HG02970 (cell line): ENCODE measurements at regions not wholly inside any gene's neighbourhood (a gene's known extent, or its start where the extent isn't known, plus 50 kb on each side); places are given as distances from the start of the nearest gene placed in this dataset.
"Not testable (repeated sequence)": the region's sequence is repeated elsewhere in the genome, so short reads cannot be mapped to it uniquely, and the experiment has no call there.

Experiments
- ATAC-seq: cut with Tn5 transposase; IDR thresholded peaks from one replicate; pipeline ENCODE4 v1.9.1; 2021; ENCODE audit warnings: mild to moderate bottlenecking, moderate library complexity, moderate number of reproducible peaks; ENCODE audit not compliant: unreplicated experiment, low FRiP score

DNA sequence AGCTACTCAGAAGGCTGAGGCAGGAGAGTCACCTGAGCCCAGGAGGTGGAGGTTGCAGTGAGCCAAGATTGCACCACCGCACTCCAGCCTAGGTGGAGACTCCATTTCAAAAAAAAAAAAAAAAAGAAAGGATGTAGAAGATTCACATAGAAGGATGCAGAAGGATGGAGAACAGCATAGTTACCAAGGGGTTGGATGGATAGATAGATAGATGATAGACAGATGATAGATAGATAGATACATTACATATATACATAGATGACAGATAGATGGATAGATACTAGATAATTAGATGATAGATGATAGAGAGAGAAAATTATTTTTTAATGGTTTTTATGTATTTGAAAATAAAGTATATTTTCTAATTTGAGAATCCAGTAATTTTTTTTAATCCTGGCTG, 160.7 kb upstream of the ARID1B start:
- ATAC-seq = no peak

- ATAC-seq = no peak
Observed at GRCh38 chr6:156613996-156614395, 163.2 kb upstream of the ARID1B start.

DNA sequence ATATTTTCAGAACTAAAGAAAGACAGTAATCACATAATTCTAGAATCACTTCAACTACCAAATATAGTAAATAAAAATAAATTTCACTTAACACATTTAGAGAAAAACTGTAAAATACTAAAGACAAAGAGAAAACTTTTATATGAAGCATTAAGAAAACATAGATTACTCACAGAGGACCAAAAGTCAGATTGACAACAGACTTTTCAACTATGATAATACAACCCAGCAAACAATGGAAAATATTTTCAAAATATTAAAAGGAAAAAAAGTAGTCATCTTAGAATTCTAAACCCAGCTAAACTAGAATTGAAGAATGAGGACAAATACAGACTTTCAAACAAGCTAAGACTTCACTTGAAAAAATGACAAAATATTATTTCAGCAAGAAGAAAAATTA, 164.8 kb upstream of the ARID1B start:
- ATAC-seq = no peak

DNA sequence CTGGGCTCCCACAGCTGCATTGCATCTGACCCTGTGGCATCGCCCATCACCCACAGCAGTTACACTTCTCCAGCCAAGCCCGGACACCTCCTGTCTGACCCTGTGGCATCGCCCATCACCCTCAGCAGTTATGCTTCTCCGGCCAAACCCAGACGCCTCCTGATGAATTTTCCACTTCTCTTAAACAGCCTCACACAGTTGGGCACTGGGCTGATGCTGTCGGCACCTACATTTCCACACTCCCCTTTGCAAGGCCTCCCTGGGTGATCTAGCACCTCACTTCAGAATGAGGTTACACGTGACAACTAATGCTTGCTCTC, 175.2 kb upstream of the ARID1B start:
- ATAC-seq = no peak

- no peak for ATAC-seq
Observed at GRCh38 chr6:156601152-156602065, 175.8 kb upstream of the ARID1B start.

DNA sequence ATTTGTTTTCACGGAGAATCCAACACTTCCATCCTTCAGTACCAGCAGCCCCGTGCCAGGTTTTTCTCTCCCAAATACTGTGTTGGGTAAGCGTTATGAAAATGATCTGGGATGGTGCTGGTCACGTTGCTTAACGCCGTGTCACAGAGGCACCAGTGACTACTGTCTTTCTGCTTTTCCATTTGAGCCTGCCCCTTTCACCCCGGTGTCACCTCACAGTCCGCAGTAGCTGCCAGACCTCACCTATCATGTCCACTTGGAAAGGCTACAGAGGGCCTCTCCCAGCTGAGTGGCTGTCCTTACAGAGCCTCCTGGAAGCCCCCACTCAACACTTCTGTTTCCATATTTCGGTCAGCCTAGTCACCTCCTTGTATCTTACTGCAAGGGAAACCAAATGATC, 176.5 kb upstream of the ARID1B start:
- ATAC-seq = no peak

DNA sequence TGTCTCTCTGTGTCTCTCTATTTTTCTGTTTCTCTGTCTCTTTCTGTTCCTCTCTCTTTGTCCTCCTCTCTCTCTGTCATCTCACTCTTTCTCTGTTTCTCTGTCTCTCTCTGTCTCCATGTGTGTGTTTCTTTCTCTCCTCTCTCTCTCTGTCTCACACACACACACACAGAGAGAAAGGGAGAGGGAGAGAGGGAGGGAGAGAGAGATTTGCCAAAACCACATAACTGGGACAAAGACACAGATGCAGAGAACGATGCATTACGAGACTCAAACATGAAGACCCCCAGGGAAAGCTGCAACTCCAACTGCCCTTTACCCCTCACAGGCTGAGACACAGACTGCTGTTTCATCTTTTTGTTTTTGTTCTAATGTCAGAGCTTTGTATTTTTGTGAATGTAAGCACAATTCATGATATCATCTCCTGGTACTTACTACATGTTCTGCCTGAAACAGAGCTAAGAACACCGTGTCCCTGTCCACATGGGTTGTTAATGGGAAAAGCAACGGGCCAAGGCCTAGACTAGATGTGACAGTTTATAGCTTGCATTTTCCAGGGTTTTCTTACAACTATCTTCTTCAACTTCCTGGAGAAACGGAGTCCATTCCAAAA, 177.1 kb upstream of the ARID1B start:
- no peak for ATAC-seq

GRCh38 chr6:156599366-156599765, 177.8 kb upstream of the ARID1B start:
- ATAC-seq = no peak

GRCh38 chr6:156598855-156599180, 178.4 kb upstream of the ARID1B start:
- no peak for ATAC-seq

DNA sequence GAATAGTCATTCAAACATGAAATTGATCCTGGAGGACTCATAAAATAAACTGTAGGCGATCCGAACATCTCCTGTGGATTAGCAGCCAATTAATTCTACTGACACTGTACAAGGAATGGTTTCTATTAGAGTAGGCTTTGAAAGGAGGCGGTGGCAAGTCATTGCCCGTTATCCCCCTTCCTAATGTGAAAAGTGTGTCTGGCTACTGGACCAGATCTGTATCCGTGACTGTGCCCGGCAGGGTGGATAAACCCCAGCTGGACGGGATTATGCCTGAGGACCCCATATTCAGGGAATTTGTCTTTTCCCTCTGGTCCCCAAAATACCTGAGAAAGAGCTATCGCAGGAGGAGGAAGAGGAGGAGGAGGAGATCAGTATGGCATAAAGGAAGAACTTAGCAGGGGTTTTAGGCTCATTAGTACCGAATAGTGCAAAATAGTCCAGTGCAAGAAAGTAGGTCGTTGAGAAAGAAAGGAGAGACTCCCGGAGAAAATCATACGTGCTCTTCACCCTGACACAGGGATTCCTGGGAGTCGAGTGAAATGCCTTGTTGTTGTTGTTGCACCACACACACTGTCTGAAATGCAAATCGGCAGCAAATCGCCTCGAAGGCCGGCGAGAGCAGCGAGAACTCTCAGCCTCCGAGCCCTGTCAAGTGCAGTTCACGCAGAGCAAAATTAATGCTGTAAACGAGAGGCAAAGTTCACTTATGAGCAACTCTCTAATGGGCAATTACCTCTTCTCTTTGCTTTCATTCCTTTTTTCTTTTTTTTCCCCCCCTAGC, 178.9 kb upstream of the ARID1B start:
- ATAC-seq = no peak

- ATAC-seq = no peak
Observed at GRCh38 chr6:156597095-156597494, 180.1 kb upstream of the ARID1B start.

- ATAC-seq = no peak
Observed at GRCh38 chr6:156595476-156595875, 181.7 kb upstream of the ARID1B start.

DNA sequence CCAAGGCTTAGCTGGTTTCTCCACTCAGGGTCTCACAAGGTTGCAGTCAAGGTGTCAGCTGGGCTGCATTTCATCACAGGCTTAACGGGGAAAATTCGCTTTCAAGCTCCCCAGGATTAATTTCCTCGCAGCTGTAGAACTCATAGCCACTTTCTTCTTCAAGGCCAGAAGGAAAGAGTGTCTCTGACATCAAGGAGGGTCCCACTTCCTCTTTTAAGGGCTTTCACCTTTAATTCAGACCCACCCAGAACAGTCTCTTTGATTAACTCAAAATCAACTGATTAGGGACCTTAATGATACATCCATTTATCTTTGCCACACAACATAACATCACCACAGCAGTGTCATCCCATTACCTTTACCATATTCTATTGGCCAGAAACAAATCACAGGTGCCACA, 183.3 kb upstream of the ARID1B start:
- no peak for ATAC-seq

DNA sequence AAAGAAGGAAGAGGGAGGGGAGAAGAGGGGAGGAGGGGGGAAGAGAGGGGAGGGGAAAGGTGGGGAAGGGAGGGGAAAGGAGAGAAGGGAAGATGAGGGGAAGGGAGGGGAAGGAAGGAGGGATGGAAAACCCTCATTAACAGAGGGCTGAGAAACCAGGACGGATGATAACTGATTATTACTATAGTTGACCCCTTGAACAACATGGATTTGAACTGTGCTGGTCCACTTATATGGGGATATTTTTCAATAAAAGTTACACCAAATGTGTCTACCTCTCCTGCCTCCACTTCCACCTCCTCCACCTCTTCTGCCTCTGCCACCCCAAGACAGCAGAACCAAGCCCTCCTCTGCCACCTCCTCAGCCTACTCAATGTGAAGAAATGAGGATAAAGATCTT, 184.1 kb upstream of the ARID1B start:
- no peak for ATAC-seq

GRCh38 chr6:156590482-156590881, 186.7 kb upstream of the ARID1B start:
- ATAC-seq = no peak

GRCh38 chr6:156589281-156589680, 187.9 kb upstream of the ARID1B start:
- ATAC-seq = no peak

DNA sequence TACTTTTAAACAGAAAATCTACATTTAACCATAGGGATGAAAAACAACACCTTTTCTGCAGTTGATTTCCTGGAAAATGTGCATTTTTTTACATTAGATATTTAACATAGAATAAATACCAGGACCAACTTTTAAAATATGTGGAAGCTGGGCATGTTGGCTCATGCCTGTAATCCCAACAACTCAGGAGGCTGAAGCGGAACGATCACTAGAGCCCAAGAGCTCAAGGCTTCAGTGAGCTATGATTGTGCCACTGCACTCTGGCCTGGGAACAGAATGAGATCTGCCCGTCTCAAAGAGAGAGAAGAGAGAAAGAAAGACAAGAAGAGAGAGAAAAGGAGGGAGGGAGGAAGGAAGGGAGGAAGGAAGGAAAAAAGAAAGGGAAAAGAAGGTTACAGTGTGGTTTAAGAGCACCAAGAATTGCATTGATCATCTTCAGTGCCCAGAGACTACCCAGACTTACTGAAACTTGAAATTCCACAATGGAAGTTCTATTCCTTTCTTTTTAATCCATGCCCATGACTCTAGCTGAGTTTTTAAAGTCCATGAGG, 189.4 kb upstream of the ARID1B start:
- ATAC-seq = no peak

GRCh38 chr6:156587071-156587470, 190.1 kb upstream of the ARID1B start:
- ATAC-seq = no peak

DNA sequence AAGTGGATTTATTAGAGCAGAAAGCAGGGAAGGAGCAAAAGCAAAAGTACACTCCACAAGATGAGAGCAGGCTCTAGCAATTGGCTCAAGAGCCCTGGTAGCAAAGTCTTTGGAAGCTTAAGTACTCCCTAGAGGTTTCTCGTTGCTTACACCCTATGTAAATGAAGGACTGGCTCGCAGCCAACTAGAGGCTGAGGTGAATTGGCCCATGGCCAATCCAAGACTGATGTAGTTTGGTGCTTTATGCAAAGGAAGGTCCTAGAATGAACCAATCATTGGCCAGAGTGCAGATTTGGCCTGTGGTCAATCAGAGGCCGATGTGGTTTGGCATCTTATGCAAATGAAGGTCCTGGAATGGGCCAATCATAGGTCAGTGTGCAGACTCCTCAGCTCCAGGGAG, 191.3 kb upstream of the ARID1B start:
- no peak for ATAC-seq

DNA sequence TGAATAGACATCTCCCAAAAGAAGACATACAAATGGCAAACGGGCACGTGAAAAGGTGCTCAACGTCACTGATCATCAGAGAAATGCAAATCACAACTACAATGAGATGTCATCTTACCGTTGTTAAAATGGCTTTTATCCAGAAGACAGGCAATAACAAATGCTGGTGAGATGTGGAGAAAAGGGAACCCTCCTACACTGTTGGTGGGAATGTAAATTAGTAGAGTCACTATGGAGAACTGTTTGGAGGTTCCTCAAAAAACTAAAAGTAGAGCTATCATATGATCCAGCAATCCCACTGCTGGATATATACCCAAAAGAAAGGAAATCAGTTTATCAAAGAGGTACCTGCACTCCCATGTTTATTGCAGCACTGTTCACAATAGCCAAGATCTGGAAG, 193.1 kb upstream of the ARID1B start:
- not testable (repeated sequence) for ATAC-seq

DNA sequence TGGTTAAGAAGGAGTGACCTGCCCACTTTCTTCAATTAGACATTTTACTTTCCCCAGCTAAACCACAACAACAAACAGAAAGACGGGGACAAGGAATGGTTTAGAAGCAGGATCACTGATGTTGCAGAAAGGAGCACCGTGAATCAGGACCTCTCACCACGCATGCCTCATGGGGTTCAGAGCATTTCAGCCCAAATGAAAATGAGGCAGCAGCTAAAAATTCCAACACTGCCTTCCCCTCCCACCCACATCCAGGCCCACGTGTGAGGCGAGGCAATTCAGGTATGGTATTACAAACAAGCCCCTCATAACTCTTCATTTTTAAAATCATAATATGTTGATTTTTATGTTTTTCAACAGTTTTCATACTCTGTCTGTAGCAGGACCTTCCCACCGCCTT, 194.1 kb upstream of the ARID1B start:
- ATAC-seq = no peak
